Gastrocnemius medialis (tissue), 4 donors: ENCODE measurements at regions not wholly inside any gene's neighbourhood (a gene's known extent, or its start where the extent isn't known, plus 50 kb on each side); places are given as distances from the start of the nearest gene placed in this dataset.

ENCODE experiments used
- ATAC-seq, 2 donors: fragments of 150-250 bp; one replicate each; pipeline ENCODE4 v1.9.1; 2016
- DNase-seq, 2 donors: peaks; one replicate each; pipeline ENCODE4 v3.0.0-alpha.2; 2019
- H3K27ac ChIP-seq, 4 donors: fragments of 200-600 bp; sonication (generic); 1 replicate in 1 of 4; 2 replicates in 3 of 4; pipeline ENCODE4 v1.5.1; 2016 to 2018; ENCODE audit warnings: mild to moderate bottlenecking in 2 of 4, moderate library complexity in 1 of 4
- H3K27me3 ChIP-seq, 3 donors: fragments of 200-600 bp; sonication (generic) in 2 of 3; 1 replicate in 1 of 3; 2 replicates in 2 of 3; pipeline versions ENCODE4 v1.5.1 to v1.6.0; 2016 to 2019; ENCODE audit warnings: mild to moderate bottlenecking in 1 of 3, moderate library complexity in 1 of 3
- H3K36me3 ChIP-seq, 2 donors: fragments of 200-600 bp; sonication (generic) in 1 of 2; one replicate each; pipeline ENCODE4 v1.5.1; 2017 to 2018
- H3K4me1 ChIP-seq, 2 donors: fragments of 200-600 bp; sonication (generic) in 1 of 2; one replicate each; pipeline ENCODE4 v1.5.1; 2016 to 2017; ENCODE audit warnings: mild to moderate bottlenecking in 2 of 2
- H3K4me3 ChIP-seq, 4 donors: fragments of 200-600 bp; sonication (generic) in 3 of 4; 1 replicate in 1 of 4; 2 replicates in 3 of 4; pipeline ENCODE4 v1.5.1; 2016 to 2019; ENCODE audit warnings: mild to moderate bottlenecking in 2 of 4
- H3K9me3 ChIP-seq, 3 donors: fragments of 200-600 bp; sonication (generic) in 2 of 3; 1 replicate in 1 of 3; 2 replicates in 2 of 3; pipeline ENCODE4 v1.5.1; 2016 to 2019
- POLR2A ChIP-seq, 2 donors: fragments of 450-650 bp; IDR thresholded peaks; one replicate each; pipeline ENCODE4 v1.6.1; 2017; ENCODE audit warnings: antibody characterized with exemption in 2 of 2, mild to moderate bottlenecking in 2 of 2, moderate library complexity in 2 of 2
- in situ Hi-C, 4 donors: fragments of 200-750 bp; cut with MboI; loops; one replicate each; pipeline versions ENCODE4 v1.15.0 to v1.8.0; 2017; ENCODE audit warnings: low sequenced_read_pairs in 4 of 4
- intact Hi-C: fragments of 100-400 bp; cut with DNase I; formaldehyde crosslinking; loops from one replicate; pipeline ENCODE4 v1.15.1; 2023; ENCODE audit warnings: low total_unique reads
- TF ChIP-seq, protein P1 (sequence below), 5 experiments: fragments of 450-650 bp in 3 of 5; fragments of 200-600 bp in 2 of 5; sonication (generic) in 2 of 5; IDR thresholded peaks in 4 of 5; conservative IDR thresholded peaks in 1 of 5; 1 replicate in 4 of 5; 2 replicates in 1 of 5; pipeline ENCODE4 v1.5.1; 2016 to 2019; ENCODE audit warnings: antibody characterized with exemption in 5 of 5, mild to moderate bottlenecking in 3 of 5, moderate library complexity in 3 of 5

DNA sequence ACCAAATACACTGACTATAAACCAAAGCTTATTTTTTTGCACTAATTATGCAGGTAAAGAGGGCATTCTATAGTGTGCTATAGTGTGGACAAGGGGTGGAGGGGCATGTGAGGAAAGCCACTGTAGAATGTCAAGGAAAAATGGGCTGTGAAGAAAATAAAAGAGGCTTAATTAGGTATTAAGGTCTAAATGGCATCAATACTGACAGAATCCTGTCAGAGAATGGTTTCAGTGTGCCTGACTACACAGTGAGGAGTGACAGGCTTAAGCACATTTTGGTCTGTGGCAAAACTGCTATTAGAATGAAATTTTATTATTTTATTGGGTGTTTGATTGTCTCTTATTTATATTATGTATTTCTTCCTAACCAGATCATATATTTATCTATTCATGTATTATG, 787.6 kb upstream of the CELF4 start:
- no peaks in the 10 kb centered on the region for H3K36me3 ChIP-seq
- DNase-seq (no peak), ATAC-seq (no peak)
- intact Hi-C loops: no loop called here
- no peaks in the 10 kb centered on the region for H3K27me3 ChIP-seq
- in situ Hi-C loops: loop anchor here in 1 of 4 donors (25.0 kb wide), 1 partner anchor 109 kb away; no protein-coding TSS in a partner anchor
- no peaks in the 10 kb centered on the region for H3K4me1 ChIP-seq
- H3K9me3 ChIP-seq: no peaks in the 10 kb centered on the region
- no peak overlapping the region for H3K27ac ChIP-seq
- TF ChIP-seq POLR2A (IDR thresholded peaks at IDR 0.05): no peak
- TF ChIP-seq, protein P1, sequence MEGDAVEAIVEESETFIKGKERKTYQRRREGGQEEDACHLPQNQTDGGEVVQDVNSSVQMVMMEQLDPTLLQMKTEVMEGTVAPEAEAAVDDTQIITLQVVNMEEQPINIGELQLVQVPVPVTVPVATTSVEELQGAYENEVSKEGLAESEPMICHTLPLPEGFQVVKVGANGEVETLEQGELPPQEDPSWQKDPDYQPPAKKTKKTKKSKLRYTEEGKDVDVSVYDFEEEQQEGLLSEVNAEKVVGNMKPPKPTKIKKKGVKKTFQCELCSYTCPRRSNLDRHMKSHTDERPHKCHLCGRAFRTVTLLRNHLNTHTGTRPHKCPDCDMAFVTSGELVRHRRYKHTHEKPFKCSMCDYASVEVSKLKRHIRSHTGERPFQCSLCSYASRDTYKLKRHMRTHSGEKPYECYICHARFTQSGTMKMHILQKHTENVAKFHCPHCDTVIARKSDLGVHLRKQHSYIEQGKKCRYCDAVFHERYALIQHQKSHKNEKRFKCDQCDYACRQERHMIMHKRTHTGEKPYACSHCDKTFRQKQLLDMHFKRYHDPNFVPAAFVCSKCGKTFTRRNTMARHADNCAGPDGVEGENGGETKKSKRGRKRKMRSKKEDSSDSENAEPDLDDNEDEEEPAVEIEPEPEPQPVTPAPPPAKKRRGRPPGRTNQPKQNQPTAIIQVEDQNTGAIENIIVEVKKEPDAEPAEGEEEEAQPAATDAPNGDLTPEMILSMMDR (IDR thresholded peaks at IDR 0.05 in 4 of 5, conservative IDR thresholded peaks at IDR 0.05 in 1 of 5): no peak
- H3K4me3 ChIP-seq: no peak overlapping the region

DNA sequence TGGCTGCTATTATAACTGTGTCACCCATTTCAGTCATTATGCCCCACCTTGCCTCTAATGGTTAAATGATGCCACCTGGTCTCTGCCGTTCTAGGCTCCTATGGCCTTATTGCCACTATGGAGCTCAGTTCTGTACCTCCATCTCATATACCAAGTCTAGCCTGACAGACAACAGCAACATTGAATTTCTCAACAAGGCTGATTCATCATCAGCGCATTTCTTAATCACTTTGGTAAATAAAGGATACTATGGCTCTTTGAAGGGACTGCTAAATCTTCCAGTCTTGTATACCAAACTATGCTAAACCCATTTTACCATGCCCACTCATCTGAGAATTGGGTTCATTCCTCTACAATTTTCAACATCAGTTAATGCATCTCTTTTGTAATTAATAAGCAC, 784.5 kb upstream of the CELF4 start:
- no peak for TF ChIP-seq POLR2A (IDR thresholded peaks at IDR 0.05)
- TF ChIP-seq, protein P1 (IDR thresholded peaks at IDR 0.05 in 4 of 5, conservative IDR thresholded peaks at IDR 0.05 in 1 of 5): no peak
- in situ Hi-C loops: loop anchor here in 1 of 4 donors (25.0 kb wide), 1 partner anchor 112 kb away; no protein-coding TSS in a partner anchor
- Histone ChIP-seq H3K36me3 (no peaks in the 10 kb centered on the region), H3K4me1 (no peaks in the 10 kb centered on the region), H3K27me3 (no peaks in the 10 kb centered on the region), H3K9me3 (no peaks in the 10 kb centered on the region), H3K27ac (no peak overlapping the region), H3K4me3 (no peak overlapping the region)
- DNase-seq (no peak), ATAC-seq (no peak)
- intact Hi-C loops: no loop called here

DNA sequence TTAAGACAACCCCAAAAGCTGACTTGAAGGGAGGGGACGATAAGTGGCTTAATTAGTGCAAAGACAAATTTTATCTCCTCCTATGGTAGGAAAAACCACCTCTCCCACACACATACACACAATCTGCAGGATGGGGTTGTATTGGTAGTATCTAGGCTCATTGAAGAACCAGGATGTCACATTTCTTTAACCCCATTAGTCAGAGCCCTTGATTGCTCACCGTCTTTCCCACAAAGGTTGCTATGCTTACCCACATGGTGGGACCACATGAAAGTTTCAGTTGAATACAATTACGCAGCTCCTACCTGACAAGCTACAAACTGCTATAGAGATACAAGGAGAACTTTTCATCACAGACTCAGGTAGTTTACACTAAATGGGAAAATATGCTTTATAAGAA, 765.0 kb upstream of the CELF4 start:
- TF ChIP-seq, protein P1 (IDR thresholded peaks at IDR 0.05 in 4 of 5, conservative IDR thresholded peaks at IDR 0.05 in 1 of 5): no peak
- TF ChIP-seq POLR2A (IDR thresholded peaks at IDR 0.05): no peak
- intact Hi-C loops (no loop called here), in situ Hi-C loops (no loop called here)
- no peaks in the 10 kb centered on the region for H3K36me3 ChIP-seq
- no peaks in the 10 kb centered on the region for H3K9me3 ChIP-seq
- H3K4me1 ChIP-seq: no peaks in the 10 kb centered on the region
- no peak overlapping the region for H3K4me3 ChIP-seq
- DNase-seq (no peak), ATAC-seq (no peak)
- H3K27ac ChIP-seq: no peak overlapping the region
- no peaks in the 10 kb centered on the region for H3K27me3 ChIP-seq

DNA sequence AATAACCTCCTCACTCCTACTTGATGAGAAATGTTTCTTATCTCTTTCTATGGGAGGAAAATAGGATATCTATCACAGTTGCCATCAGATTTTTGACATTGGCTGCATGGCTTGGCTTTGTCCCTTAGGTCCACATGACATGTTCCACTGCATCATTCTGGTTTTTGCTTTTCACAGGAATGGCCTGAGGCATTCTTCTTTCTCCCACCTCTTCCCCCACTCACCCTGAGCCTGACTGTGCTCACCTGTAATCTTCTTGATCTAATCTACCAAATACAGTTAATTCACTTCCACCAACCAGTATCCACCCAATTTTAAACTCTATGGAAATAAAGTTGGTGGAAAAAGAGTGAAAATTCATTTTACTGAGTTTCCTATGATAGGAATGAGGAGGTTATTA, 763.5 kb upstream of the CELF4 start:
- Histone ChIP-seq H3K27me3 (no peaks in the 10 kb centered on the region), H3K36me3 (no peaks in the 10 kb centered on the region), H3K4me1 (no peaks in the 10 kb centered on the region), H3K4me3 (no peak overlapping the region), H3K9me3 (no peaks in the 10 kb centered on the region), H3K27ac (no peak overlapping the region)
- no peak for TF ChIP-seq POLR2A (IDR thresholded peaks at IDR 0.05)
- TF ChIP-seq, protein P1 (IDR thresholded peaks at IDR 0.05 in 4 of 5, conservative IDR thresholded peaks at IDR 0.05 in 1 of 5): no peak
- in situ Hi-C loops: no loop called here
- no peak for ATAC-seq
- intact Hi-C loops: no loop called here
- no peak for DNase-seq

DNA sequence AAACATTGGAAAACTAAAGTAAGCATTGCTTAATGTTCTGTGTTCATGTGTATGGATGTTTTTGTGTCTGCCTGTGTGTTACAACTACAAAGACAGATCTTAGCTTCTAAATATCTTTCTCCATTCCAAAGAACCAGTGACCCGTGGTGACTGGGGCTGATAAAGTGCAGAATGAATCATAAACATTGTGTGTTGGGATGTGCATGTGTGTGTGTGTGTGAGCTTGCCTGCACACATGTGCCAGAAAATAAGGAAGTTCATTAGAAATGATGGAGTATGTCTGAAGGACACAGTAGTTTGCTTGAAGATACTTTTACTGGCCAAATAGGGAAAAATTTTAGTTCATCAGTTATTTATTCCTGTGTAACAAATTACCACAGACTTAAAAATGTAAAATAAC, 756.6 kb upstream of the CELF4 start:
- H3K36me3 ChIP-seq: no peaks in the 10 kb centered on the region
- H3K27ac ChIP-seq: no peak overlapping the region
- TF ChIP-seq POLR2A (IDR thresholded peaks at IDR 0.05): no peak
- TF ChIP-seq, protein P1 (IDR thresholded peaks at IDR 0.05 in 4 of 5, conservative IDR thresholded peaks at IDR 0.05 in 1 of 5): no peak
- no peak for DNase-seq
- no peaks in the 10 kb centered on the region for H3K9me3 ChIP-seq
- no peaks in the 10 kb centered on the region for H3K4me1 ChIP-seq
- H3K4me3 ChIP-seq: no peak overlapping the region
- H3K27me3 ChIP-seq: no peaks in the 10 kb centered on the region
- in situ Hi-C loops (no loop called here), intact Hi-C loops (no loop called here)
- no peak for ATAC-seq
